ENCODE measurements at regions not wholly inside any gene's neighbourhood (a gene's known extent, or its start where the extent isn't known, plus 50 kb on each side); places are given as distances from the start of the nearest gene placed in this dataset.

DNA sequence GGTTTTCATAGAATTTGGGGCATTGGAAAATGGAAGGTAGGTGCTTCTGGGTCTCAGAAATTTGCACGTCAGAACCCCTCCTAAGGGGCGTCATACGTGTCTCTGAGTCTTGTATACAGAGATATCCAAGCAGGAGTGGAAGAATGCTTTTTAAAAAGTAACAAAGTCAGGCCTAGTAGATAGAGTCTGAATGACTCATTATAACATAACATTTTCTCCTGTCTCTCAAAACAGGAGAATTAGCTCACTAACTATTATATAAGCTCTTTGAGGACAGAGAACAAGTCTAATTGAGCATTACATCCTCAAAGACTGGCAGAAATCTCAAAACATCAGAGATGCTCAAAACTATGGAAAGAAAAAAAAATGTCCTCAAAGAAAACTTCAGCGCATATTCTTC is 86.1 kb upstream of the CCL2 start:
- no peak for DNase-seq (ENCODE audit: low spot score)
- H3K27me3 Mint-ChIP-seq (ENCODE audit: unreplicated experiment) = no peaks in the 10 kb centered on the region
- no peak overlapping the region for H3K27ac Mint-ChIP-seq (ENCODE audit: unreplicated experiment)
- H3K4me1 Mint-ChIP-seq (ENCODE audit: unreplicated experiment) = no peaks in the 10 kb centered on the region
- no peak for TF ChIP-seq CTCF (IDR thresholded peaks at IDR 0.05; ENCODE audit: unreplicated experiment)
- H3K9me3 Mint-ChIP-seq (ENCODE audit: unreplicated experiment) = no peaks in the 10 kb centered on the region
- H3K36me3 Mint-ChIP-seq (ENCODE audit: low read depth, unreplicated experiment) = no peaks in the 10 kb centered on the region
- no peak overlapping the region for H3K4me3 Mint-ChIP-seq (ENCODE audit: unreplicated experiment)

DNA sequence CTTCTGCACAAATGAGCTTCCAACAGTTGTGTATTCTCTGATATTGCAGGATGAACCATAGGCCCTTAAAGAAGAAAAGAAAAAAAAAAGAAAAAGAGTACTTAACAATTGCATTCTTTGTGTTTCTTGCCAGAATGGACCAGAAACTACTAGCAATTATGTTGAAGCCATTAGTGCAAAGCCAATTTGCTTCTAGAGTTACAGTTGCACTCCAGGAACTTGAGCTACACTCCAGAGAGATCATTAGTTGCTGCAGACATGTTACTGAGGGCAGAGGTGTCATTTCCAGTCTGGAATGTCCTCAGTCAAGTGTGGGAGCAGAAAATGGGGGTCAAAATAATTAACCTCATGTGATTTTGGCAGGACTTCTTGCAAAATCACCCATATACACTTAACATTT is 85.6 kb upstream of the CCL2 start:
- no peaks in the 10 kb centered on the region for H3K4me1 Mint-ChIP-seq (ENCODE audit: unreplicated experiment)
- H3K27me3 Mint-ChIP-seq (ENCODE audit: unreplicated experiment) = no peaks in the 10 kb centered on the region
- H3K36me3 Mint-ChIP-seq (ENCODE audit: low read depth, unreplicated experiment) = no peaks in the 10 kb centered on the region
- H3K9me3 Mint-ChIP-seq (ENCODE audit: unreplicated experiment) = no peaks in the 10 kb centered on the region
- H3K27ac Mint-ChIP-seq (ENCODE audit: unreplicated experiment) = no peak overlapping the region
- H3K4me3 Mint-ChIP-seq (ENCODE audit: unreplicated experiment) = no peak overlapping the region
- DNase-seq (ENCODE audit: low spot score) = no peak
- no peak for TF ChIP-seq CTCF (IDR thresholded peaks at IDR 0.05; ENCODE audit: unreplicated experiment)

- H3K27me3 Mint-ChIP-seq (ENCODE audit: unreplicated experiment) = no peaks in the 10 kb centered on the region
- H3K36me3 Mint-ChIP-seq (ENCODE audit: low read depth, unreplicated experiment) = no peaks in the 10 kb centered on the region
- DNase-seq (ENCODE audit: low spot score) = peak; percentile 70
- no peaks in the 10 kb centered on the region for H3K4me1 Mint-ChIP-seq (ENCODE audit: unreplicated experiment)
- no peak overlapping the region for H3K27ac Mint-ChIP-seq (ENCODE audit: unreplicated experiment)
- H3K4me3 Mint-ChIP-seq (ENCODE audit: unreplicated experiment) = no peak overlapping the region
- no peaks in the 10 kb centered on the region for H3K9me3 Mint-ChIP-seq (ENCODE audit: unreplicated experiment)
- peak; percentile 95 for TF ChIP-seq CTCF (IDR thresholded peaks at IDR 0.05; ENCODE audit: unreplicated experiment)
Observed at GRCh38 chr17:34171245-34171818, 83.8 kb upstream of the CCL2 start.

DNA sequence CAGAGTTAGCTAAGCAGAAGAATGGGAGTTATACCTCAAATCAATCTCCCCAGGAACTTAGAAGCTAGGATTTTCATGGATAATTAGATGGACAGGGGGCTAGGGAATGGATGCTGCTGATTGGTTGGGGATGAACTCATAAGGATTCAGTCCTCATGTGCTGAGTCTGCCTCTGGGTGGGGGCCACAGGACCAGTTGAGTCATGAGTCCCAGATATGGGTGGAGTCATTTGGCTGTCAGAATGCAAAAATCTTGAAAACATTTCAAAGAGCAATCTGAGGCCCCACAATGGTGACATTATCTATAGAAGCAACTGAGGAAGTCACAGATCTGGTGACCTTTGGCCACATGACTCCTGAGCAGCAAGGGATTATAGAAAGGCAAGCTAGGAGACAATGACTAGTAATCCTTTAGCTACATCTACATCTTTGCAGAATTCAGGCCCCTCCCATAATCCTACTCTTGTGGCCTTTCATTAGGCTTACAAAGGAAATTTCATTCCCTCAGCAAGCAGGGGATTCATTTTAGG is 82.6 kb upstream of the CCL2 start:
- H3K27ac Mint-ChIP-seq (ENCODE audit: unreplicated experiment) = no peak overlapping the region
- no peaks in the 10 kb centered on the region for H3K36me3 Mint-ChIP-seq (ENCODE audit: low read depth, unreplicated experiment)

More for the DNA sequence above, 82.6 kb upstream of the CCL2 start:
- no peak for TF ChIP-seq CTCF (IDR thresholded peaks at IDR 0.05; ENCODE audit: unreplicated experiment)
- H3K4me3 Mint-ChIP-seq (ENCODE audit: unreplicated experiment) = no peak overlapping the region
- no peaks in the 10 kb centered on the region for H3K27me3 Mint-ChIP-seq (ENCODE audit: unreplicated experiment)
- H3K9me3 Mint-ChIP-seq (ENCODE audit: unreplicated experiment) = no peaks in the 10 kb centered on the region
- no peaks in the 10 kb centered on the region for H3K4me1 Mint-ChIP-seq (ENCODE audit: unreplicated experiment)
- DNase-seq (ENCODE audit: low spot score) = no peak
